Neural progenitor cell (in vitro differentiated cells): ENCODE measurements at regions not wholly inside any gene's neighbourhood (a gene's known extent, or its start where the extent isn't known, plus 50 kb on each side); places are given as distances from the start of the nearest gene placed in this dataset.

ENCODE experiments used
- DNase-seq: peaks from one replicate; pipeline ENCODE4 v3.0.0-alpha.2; 2016; ENCODE audit warnings: low spot score
- H2AFZ ChIP-seq: fragments of 200-600 bp; sonication (generic); replicated peaks from 2 replicates; pipeline ENCODE4 v1.6.1; 2016; ENCODE audit warnings: antibody characterized with exemption
- H3F3A ChIP-seq: fragments of 200-600 bp; sonication (generic); 2 replicates; pipeline ENCODE4 v1.6.1; 2016; ENCODE audit warnings: antibody characterized with exemption, low read depth
- H3K27ac ChIP-seq: fragments of 200-600 bp; sonication (generic); 2 replicates; pipeline ENCODE4 v1.5.1; 2016; ENCODE audit warnings: mild to moderate bottlenecking
- H3K27me3 ChIP-seq: fragments of 200-600 bp; sonication (generic); 2 replicates; pipeline ENCODE4 v1.6.1; 2016; ENCODE audit warnings: mild to moderate bottlenecking, moderate library complexity
- H3K36me3 ChIP-seq: fragments of 200-600 bp; sonication (generic); 2 replicates; pipeline ENCODE4 v1.5.1; 2016
- H3K4me1 ChIP-seq: fragments of 200-600 bp; sonication (generic); 2 replicates; pipeline ENCODE4 v1.6.1; 2016; ENCODE audit warnings: mixed run types
- H3K4me2 ChIP-seq: fragments of 200-600 bp; sonication (generic); 2 replicates; pipeline ENCODE4 v1.6.1; 2016
- H3K4me3 ChIP-seq: fragments of 200-600 bp; sonication (generic); 2 replicates; pipeline ENCODE4 v1.5.1; 2016
- H3K79me2 ChIP-seq: fragments of 200-600 bp; sonication (generic); 2 replicates; pipeline ENCODE4 v1.6.1; 2016; ENCODE audit warnings: low read depth
- H3K9ac ChIP-seq: fragments of 200-600 bp; sonication (generic); 2 replicates; pipeline ENCODE4 v1.6.1; 2016
- H3K9me3 ChIP-seq: fragments of 200-600 bp; sonication (generic); 2 replicates; pipeline ENCODE4 v1.5.1; 2016; ENCODE audit warnings: low read depth
- H4K20me1 ChIP-seq: fragments of 200-600 bp; sonication (generic); 2 replicates; pipeline ENCODE4 v1.6.1; 2016; ENCODE audit warnings: low read depth
- H3K27ac Mint-ChIP-seq: 3 replicates; pipeline ENCODE4 v1.8.0; 2021; ENCODE audit warnings: mixed read lengths
- H3K27me3 Mint-ChIP-seq: 2 replicates; pipeline ENCODE4 v1.8.0; 2022; ENCODE audit warnings: low read depth, mild to moderate bottlenecking, inconsistent platforms, moderate library complexity, mixed read lengths; ENCODE audit not compliant: insufficient read depth
- H3K36me3 Mint-ChIP-seq: 3 replicates; pipeline ENCODE4 v1.8.0; 2021; ENCODE audit warnings: mixed read lengths
- H3K4me1 Mint-ChIP-seq: 3 replicates; pipeline ENCODE4 v1.8.0; 2021; ENCODE audit warnings: mixed read lengths
- H3K4me3 Mint-ChIP-seq: 3 replicates; pipeline ENCODE4 v1.8.0; 2021; ENCODE audit warnings: mild to moderate bottlenecking, moderate library complexity, mixed read lengths
- H3K9me3 Mint-ChIP-seq: 3 replicates; pipeline ENCODE4 v1.8.0; 2020; ENCODE audit warnings: mixed read lengths
- EZH2 ChIP-seq: fragments of 200-600 bp; sonication (generic); IDR thresholded peaks from 2 replicates; pipeline ENCODE4 v1.6.1; 2017; ENCODE audit warnings: antibody characterized with exemption, mild to moderate bottlenecking, moderate library complexity
- EZH2phosphoT487 ChIP-seq: fragments of 200-600 bp; sonication (generic); IDR thresholded peaks from 2 replicates; pipeline ENCODE4 v1.6.1; 2017; ENCODE audit warnings: antibody characterized with exemption
- TF ChIP-seq, protein P1 (sequence below): fragments of 200-600 bp; sonication (generic); IDR thresholded peaks from 2 replicates; pipeline ENCODE4 v1.5.1; 2017; ENCODE audit warnings: antibody characterized with exemption, mild to moderate bottlenecking

GRCh38 chr3:189580190-189580589, 51.0 kb upstream of the TP63 start:
- no peaks in the 10 kb centered on the region for H3K9me3 ChIP-seq
- no peaks in the 10 kb centered on the region for H3K27me3 ChIP-seq
- H3K4me1 ChIP-seq = no peaks in the 10 kb centered on the region
- Mint-ChIP-seq H3K27ac (no peak overlapping the region), H3K9me3 (no peaks in the 10 kb centered on the region), H3K4me1 (no peaks in the 10 kb centered on the region), H3K36me3 (no peaks in the 10 kb centered on the region), H3K27me3 (no peaks in the 10 kb centered on the region), H3K4me3 (no peak overlapping the region)
- H4K20me1 ChIP-seq = no peaks in the 10 kb centered on the region
- H3K4me3 ChIP-seq = no peak overlapping the region
- TF ChIP-seq, protein P1, sequence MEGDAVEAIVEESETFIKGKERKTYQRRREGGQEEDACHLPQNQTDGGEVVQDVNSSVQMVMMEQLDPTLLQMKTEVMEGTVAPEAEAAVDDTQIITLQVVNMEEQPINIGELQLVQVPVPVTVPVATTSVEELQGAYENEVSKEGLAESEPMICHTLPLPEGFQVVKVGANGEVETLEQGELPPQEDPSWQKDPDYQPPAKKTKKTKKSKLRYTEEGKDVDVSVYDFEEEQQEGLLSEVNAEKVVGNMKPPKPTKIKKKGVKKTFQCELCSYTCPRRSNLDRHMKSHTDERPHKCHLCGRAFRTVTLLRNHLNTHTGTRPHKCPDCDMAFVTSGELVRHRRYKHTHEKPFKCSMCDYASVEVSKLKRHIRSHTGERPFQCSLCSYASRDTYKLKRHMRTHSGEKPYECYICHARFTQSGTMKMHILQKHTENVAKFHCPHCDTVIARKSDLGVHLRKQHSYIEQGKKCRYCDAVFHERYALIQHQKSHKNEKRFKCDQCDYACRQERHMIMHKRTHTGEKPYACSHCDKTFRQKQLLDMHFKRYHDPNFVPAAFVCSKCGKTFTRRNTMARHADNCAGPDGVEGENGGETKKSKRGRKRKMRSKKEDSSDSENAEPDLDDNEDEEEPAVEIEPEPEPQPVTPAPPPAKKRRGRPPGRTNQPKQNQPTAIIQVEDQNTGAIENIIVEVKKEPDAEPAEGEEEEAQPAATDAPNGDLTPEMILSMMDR = no peak
- TF ChIP-seq EZH2phosphoT487 (no peak), EZH2 (no peak)
- no peak for DNase-seq
- no peak overlapping the region for H3K9ac ChIP-seq
- H3K27ac ChIP-seq = no peak overlapping the region
- H3K36me3 ChIP-seq = no peaks in the 10 kb centered on the region
- H3K79me2 ChIP-seq = no peaks in the 10 kb centered on the region
- no peaks in the 10 kb centered on the region for H3F3A ChIP-seq
- no peak overlapping the region for H3K4me2 ChIP-seq
- H2AFZ ChIP-seq = no peak overlapping the region
